GM21576 (cell line): ENCODE measurements at regions not wholly inside any gene's neighbourhood (a gene's known extent, or its start where the extent isn't known, plus 50 kb on each side); places are given as distances from the start of the nearest gene placed in this dataset.

ENCODE experiments used
- ATAC-seq: cut with Tn5 transposase; IDR thresholded peaks from one replicate; pipeline ENCODE4 v1.9.1; 2021; ENCODE audit warnings: mild to moderate bottlenecking, moderate library complexity; ENCODE audit not compliant: unreplicated experiment

DNA sequence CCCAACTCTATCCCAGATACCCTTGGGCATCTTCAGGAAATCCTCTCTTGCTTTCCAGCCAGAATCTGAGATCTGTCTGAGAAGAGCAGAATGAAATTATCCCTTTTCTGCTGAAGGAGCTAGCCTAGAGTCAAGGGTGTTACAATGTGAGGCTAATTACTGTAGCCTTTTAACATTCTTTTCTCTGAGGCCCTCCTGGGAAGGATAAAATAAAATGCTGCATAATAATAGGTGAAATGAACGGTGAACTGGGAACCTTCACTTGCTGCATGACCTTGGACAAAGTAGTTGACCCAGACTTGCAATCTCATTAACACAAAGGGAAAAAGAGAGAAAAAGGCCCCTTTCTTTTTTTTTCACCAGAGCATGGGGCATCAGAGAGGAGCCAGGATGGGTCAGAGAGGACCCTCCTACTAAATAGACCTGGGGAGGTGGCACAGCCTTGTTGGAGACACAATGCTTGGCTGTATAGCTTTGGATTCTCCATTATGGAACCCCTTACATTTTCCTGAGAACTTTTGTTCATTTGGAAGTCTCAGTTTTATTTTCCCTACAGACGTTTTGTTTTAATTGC is 137.0 kb upstream of the LIPC start:
- no peak for ATAC-seq

DNA sequence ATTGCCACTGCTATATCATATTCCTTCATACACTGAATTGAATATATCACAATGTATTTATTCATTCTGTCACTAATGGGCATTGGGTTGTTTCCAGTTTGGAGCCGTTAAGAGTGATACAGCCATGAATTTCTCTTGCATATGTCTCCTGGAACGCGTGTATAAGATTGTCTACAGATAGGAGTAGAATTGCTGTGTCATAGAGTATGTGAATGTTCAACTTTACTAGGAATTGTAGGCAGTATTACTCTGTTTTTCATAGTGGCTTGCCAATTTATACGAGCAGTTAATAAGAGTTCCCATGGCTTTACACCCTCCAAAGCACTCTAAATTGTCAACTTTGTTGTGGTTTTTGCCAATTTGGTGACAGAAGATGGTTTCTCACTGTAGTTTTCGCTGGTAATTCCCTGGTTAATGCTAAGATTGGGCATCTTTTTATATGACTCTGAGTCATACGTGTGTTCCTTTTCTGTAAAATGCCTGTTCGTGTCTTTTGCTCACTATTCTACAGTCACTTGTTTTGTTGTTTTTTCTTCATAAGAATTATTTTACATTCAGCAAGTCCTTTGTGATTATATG is 136.1 kb upstream of the LIPC start:
- ATAC-seq, result no peak

DNA sequence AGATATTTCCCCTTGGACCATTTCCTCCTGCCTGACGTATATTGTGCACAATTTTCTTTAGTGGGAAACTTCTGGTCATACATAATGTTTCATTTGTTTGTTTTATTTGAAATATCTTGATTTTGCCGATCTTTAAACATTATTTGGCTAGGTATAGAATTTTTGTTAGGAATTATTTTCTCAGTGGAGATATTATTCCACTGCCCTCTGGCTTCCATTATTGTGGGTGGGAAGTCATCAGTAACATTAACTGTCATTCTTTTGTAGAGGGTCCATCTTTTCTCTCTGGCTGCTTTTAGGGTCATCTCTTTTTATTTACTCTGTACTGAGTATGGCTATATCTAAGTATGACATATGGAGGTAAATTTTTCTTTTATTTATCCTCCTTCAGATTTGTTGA is 135.5 kb upstream of the LIPC start:
- ATAC-seq, result no peak

DNA sequence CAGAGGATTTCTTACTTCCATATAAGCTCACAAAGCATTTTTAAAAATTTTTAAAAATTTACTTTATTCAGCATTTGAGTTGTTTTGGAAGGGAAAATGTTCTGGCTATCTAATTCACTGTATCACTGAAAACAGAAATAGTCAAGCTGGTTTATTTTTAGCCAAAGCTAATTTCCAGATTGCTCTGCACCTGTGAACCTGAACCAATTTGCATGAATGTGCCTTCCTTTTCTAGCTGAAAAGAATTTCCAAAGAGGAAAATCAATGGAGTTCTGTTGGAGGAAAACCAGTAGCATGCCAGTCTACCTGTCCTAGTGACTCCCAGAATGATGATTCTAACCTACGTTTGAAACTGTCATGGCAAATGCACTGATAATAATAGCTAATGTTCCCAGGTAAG is 134.2 kb upstream of the LIPC start:
- no peak for ATAC-seq

DNA sequence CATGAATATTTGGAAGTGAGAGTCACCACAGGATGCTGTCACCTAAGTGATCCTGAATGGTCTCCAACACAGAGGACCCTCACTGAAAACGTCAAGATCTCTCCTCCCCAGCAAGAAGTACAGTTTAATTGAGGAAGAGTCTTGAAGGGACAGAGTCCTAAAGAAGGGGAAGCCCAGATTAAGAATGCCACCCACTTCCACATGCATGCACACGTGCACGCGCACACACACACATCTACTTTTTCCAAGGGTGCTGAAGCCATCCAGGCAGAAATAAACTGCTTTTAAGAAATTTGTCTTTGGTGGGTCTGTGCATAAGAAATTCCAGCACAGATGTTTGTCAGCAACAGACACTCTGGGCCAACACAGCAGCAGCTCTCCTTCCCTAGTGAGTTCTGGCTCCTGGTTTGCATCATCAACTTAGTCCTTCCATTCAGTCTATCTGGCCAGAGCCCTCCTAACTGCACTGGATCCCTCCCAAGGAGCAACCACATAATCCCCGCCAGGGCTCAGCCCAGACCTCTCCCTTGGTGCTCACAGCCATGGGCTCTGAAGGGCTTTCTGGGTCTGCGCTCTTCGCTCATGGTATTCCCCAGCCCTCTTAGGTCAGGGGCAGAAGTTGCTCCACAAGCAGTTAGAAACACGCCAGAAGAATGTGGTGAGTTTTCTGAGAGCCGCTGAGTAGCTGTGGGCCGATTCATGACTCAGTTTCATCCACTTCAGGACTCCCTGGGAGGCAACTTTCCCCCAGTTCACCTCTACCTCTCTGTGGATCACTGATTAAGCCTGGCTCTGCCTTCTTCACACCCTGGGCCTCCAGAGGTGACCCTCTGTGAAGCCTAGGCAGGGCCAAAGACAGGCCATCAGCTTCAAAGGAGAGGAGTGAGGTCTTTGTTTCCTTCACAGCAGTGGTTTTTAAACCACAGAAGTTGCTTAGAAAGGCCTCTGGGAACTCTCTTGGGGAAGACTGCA is 132.6 kb upstream of the LIPC start:
- no peak for ATAC-seq

DNA sequence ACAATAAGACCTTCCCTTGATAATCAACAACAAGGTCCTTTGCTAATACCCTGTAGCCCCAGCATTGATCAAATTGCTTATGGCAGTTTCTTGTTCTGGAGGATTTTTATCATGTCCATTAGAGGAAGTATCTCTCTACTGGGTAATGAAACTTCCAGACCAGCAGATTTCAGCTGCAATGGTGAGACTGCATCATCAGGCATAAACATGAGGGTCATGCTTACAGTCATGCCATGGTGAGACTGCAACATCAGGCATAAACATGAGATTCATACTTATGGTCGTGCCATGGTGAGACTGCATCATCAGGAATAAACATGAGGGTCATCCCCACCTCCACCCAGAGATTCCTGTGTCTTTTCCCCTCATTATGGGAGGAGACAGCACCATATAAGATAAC is 129.0 kb upstream of the LIPC start:
- ATAC-seq, result no peak

DNA sequence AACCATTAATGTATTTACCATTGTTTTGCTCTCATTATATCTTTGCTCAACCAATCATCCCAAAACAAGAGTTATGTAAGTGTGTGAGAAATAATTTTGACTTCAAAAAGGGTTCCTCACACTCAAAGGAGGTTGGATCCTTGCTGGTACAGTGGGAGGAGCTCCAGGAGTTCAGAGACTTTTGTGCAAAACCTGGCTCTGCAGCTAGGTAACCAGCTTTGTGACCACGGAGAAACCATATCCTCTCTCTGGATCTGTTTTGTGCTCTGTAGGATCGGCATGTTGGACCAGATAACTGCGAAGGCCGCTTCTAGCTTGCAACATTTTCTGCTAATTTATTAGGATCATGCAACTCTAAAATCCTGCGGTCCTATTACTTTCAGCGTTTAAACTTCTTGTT is 128.6 kb upstream of the LIPC start:
- no peak for ATAC-seq

DNA sequence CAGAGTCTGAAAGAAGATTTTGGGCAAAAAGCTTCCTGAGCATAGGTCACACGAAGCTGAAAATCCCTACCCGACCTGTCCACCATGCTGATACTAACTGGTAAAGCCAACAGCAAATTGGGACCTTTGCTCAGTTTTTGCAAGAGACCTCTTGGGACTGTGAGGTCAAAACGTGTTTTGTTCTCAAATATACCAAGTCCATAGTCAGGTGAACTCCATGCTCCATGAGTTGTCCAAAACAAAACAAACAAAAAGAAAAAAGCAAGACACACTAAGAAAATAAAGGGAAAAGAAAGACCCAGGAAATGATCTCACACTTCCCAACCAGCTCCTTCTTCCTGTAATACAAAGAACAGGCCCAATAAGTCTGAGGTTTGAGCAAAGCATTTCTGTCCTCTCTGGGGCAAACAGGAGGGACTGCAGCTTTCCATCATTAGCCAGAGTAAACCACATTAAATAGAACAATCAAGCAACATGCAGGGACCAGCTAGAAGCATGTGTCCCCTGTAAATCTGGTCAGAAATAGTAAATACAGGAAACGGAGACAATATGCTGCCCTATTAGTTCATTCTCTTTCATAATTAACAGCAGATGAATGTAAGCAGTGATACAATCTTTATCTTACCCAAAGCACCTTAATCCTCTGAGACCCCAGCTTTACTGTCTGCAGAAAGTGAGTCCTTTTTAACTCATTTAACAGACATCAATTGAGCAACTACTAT is 125.0 kb upstream of the LIPC start:
- no peak for ATAC-seq

DNA sequence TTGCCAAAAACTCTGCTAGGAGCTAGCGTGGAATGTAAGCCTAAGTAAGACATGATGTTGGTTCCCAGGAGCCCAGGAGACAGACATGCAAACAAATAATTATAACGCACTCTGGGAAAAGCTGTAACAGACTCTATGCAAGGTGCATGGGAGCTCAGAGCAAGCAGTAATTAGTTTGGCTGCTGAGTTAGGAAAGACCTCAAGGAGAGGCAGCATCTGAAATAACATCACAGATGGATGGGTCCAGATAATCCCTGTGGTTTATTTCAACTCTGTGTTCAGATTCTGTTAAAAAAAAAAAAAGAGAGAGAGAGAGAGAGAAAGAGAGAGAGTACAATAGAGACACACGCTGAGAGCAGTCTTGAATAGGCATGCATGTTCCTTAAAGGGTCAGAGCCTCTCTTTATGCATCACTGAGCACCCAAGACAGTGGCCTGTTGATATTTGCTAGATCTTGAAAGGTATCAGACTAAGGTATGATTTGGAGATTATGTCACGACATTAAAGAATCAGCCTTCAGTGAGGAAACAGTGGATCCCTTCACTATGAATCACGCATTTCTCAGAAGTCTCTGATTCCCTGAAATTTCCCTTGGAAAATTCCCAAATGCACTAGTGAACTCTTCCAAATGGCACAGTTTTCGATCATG is 124.4 kb upstream of the LIPC start:
- no peak for ATAC-seq

DNA sequence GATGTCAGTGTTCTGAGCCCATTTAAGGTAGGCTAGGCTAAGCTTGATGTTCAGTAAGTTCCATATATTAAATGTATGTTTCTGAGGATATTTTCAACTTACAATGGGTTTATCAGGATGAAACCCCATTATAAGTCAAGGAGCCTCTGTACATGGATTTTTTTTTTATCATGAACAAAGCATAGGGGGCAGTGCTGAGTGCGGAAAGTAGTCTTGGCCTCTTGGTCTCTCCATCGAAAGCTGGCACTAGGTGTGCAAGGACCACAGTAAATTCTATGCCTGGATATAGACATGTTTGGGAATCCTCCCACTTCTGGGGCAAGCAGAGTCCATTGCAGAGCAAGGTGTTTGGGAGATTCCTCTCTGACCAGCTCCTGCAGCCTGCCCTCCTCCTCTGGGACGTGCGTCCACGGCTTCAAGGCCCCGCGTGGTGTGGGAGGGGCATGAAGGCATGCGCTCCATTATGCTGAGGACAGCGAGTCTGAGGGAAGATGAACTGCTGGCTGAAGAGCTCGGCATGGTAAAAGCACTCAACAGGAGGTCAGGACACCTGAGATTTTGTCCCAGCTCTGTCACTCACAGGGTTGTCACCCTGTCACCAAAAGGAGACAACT is 122.9 kb upstream of the LIPC start:
- no peak for ATAC-seq

DNA sequence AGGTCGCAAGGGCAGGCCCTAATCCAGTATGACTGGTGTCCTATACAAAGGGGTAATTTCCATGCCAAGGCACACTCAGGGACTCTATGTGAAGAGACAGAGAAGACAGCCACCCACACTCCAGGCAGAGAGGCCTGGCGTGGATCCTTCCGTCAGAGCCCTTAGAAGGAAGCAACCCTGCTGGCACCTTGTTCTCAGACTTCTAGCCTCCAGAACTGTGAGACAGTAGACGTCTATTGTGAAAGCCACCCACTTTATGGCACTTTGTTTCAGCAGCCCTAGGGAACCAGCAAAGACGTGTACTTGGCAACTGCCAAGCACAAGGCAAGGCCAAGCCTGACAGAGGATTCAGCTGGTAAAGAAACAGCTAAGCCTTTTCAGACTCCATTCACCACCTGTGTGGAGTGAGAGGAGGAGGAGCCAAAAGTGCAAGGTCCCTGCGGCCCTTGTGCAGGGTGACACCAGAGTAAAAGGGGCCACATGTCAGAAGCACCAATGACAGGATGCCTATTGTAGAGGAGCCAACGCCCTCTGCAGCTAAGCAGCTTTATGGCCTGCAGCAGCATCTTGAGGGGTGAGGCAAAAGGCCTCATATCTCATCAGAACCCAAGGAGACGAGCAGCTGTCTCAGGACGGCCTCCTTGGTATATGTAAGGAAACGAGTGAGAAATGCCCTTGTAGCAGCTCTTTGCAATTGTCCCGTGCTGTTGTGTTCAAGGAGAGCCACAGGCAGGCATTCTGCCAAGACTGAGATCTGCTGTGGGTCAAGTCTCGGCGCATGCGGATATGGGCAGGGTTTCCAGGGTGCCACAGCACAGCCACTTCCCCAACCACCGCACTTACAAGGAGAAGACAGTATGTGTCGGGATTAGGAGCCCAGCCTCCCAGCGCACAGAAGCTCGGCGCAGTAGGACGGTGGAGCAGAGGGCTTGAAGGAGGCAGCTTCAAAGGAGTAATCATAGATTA is 121.5 kb upstream of the LIPC start:
- ATAC-seq, result no peak

DNA sequence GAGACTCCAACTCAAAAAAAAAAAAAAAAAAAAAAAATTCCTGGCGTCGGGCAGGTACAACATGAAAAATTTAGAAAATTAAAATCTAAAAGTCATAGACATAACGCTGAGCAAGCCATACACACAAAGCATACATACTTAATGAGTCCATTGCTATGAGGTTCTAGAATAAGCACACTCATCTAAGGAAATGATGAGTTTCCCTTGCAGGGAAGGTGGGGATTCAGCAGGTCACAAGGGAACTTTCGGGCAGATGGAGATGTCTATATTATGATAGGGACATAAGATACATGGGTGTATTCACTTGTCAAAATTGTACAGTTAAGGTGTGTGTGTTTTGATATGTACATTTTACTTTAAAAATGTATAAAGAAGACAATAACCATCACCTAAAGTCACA is 120.2 kb upstream of the LIPC start:
- ATAC-seq, result no peak

DNA sequence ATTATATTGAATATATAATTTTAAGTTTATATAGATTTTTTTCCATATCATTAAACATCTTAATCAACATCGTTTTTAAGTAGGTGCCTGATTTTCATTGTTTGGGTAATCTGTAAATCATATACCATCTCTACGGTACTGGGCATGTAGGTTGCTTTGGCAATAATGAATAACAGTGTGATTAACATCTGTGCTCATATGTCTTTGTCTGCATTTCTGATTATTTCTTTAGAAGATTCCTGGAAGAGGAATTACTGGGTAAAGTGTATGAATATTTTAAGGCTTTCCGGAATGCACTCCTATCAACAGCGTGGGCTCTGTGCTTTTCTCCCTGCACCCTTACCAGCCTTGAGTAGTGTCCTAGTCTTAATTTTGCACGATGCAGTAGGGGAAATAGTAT is 119.8 kb upstream of the LIPC start:
- no peak for ATAC-seq

DNA sequence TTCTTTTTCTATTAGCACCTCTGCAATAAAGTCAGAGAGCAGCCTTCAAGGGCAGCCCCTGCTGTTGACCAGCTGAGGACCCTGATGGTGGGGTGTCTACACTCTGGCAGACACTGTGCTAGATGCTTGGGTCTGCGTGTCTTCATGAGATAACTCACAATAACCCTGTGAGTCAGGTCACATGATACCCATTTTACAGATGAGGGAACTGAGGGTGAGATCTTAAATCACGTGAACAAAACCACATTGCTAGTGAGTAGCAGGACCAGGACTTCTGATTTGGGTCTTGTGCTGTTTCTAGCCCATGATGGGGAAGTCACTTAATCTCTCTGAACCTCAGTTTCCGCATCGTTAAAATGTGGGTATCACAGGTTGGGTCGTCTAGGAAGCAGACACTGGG is 118.5 kb upstream of the LIPC start:
- ATAC-seq, result no peak

DNA sequence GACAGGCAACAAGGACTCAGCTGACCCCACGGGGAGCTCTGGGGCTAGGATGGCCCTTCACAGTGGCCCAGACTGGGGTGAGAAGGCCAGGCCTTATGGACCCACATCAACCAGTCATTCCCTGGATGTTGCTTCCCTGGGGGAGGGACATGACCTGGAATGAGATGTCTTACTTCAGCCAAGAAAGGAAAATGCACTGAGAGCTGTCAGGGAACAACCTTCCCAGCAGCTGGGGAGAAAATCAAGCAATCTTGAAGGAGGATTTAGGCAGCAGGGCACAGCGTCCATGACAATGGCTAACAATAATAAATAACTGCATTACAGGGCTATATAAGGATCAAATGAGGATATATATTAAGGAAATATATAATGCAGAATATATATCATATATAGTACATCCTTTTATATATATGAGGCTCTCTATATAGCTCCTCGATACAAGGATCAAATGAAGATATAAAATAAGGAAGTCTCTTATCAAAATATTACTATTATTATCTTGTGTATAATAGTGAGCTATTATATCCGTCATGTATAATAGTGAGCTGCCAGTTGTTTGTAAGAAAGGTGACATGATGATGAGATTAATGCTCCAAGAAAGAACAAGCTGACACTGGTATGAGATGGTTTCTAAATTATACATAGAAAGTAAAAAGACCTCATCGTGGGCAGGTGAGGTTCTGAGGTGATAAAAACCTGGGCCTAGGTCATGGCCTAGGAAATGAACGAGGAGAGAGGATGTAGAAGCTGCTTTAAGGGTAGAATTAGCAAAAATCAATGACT is 117.8 kb upstream of the LIPC start:
- no peak for ATAC-seq

DNA sequence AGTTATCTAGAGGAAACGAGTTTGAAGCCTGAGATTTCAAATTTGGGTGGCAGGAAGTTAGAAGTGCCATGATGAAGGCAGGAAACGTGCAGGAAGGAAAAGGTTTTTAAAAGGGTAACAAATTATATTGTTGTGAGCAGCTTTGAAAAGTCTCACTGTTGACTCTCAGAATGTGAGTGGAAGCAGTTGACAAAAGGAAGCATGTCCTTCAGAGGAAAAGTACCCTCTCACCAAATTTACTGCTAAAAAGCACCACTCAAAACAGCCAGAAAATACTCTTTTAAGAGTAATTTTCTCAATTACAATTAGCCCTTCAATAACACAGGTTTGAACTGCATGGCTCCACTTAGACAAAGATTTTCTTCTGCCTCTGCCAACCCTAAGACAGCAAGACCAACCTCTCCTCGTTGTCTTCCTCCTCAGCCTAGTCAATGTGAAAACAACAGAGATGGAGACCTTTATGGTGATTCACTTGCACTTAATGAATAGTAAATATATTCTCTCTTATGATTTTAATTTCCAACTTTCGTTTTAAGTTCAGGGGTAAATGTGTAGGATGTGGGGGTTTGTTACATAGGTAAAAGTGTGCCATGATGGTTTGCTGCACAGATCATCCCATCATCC is 117.1 kb upstream of the LIPC start:
- no peak for ATAC-seq

DNA sequence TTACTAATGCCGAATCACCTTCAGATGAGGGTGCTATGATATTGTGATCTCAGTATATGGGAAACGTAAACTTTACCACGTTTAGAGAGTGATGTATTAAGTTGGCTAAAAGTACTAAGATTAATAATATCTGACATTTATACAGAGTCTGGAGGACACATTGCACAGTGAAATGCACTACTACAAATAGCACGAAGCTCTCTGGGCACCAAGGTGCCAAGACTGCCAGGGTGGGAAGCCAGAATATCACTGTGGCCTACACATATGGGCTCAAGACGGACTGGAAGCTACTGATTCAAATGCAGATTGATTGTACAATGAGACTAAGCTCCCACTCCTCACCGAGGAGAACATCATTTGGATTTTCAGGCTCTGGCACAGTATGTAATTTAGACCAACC is 113.3 kb upstream of the LIPC start:
- no peak for ATAC-seq

DNA sequence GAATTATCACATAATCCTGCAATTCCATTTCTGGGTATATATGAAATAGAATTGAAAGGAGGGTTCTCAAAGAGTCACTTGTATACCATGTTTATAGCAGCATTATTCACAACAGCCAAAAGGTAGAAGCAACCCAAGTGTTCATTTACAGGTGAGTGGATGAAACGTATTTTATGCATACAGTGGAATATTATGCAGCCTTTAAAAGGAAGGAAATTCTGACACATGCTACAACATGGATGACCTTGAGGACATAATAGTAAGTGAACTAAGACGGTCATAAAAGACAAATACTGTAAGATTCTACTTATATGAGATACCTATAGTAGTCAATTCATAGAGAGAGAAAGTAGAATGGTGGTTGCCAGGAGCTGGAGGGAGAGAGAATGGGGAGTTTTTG is 110.8 kb upstream of the LIPC start:
- no peak for ATAC-seq
